HL-60 (cell line): ENCODE measurements at regions not wholly inside any gene's neighbourhood (a gene's known extent, or its start where the extent isn't known, plus 50 kb on each side); places are given as distances from the start of the nearest gene placed in this dataset.

Experiments
- DNase-seq, 2 experiments: peaks; one replicate each; pipeline ENCODE4 v3.0.0-alpha.2; 2010 to 2020; ENCODE audit warnings: low read depth in 1 of 2, low spot score in 1 of 2
- H3K27ac ChIP-seq: fragments of 250-450 bp; sonication (Bioruptor Pico); replicated peaks from 2 replicates; pipeline ENCODE4 v1.5.1; 2020; ENCODE audit warnings: mild to moderate bottlenecking, moderate library complexity
- H3K27me3 ChIP-seq: fragments of 250-450 bp; sonication (Bioruptor Pico); 2 replicates; pipeline ENCODE4 v1.5.1; 2021; ENCODE audit warnings: mild to moderate bottlenecking, moderate library complexity; ENCODE audit not compliant: insufficient read depth, poor library complexity, severe bottlenecking
- H3K4me3 ChIP-seq: replicated peaks from 2 replicates; pipeline ENCODE4 v1.5.1; 2011; ENCODE audit warnings: mild to moderate bottlenecking, control low read depth, low read length; ENCODE audit not compliant: insufficient read depth
- CTCF ChIP-seq: IDR thresholded peaks from one replicate; pipeline ENCODE4 v1.5.1; 2011; ENCODE audit warnings: low read length, control low read depth, inconsistent platforms; ENCODE audit not compliant: insufficient read depth
- GABPA ChIP-seq: IDR thresholded peaks from 2 replicates; pipeline ENCODE4 v1.6.1; 2012; ENCODE audit warnings: low read depth
- POLR2AphosphoS5 ChIP-seq: IDR thresholded peaks from 2 replicates; pipeline ENCODE4 v1.6.1; 2012; ENCODE audit warnings: low read depth
- SPI1 ChIP-seq: IDR thresholded peaks from 2 replicates; pipeline ENCODE4 v1.6.1; 2012; ENCODE audit warnings: low read depth, mild to moderate bottlenecking, borderline replicate concordance
- TF ChIP-seq, protein P1 (sequence below): IDR thresholded peaks from 2 replicates; pipeline ENCODE4 v1.6.1; 2012; ENCODE audit warnings: low read depth; ENCODE audit not compliant: insufficient replicate concordance

DNA sequence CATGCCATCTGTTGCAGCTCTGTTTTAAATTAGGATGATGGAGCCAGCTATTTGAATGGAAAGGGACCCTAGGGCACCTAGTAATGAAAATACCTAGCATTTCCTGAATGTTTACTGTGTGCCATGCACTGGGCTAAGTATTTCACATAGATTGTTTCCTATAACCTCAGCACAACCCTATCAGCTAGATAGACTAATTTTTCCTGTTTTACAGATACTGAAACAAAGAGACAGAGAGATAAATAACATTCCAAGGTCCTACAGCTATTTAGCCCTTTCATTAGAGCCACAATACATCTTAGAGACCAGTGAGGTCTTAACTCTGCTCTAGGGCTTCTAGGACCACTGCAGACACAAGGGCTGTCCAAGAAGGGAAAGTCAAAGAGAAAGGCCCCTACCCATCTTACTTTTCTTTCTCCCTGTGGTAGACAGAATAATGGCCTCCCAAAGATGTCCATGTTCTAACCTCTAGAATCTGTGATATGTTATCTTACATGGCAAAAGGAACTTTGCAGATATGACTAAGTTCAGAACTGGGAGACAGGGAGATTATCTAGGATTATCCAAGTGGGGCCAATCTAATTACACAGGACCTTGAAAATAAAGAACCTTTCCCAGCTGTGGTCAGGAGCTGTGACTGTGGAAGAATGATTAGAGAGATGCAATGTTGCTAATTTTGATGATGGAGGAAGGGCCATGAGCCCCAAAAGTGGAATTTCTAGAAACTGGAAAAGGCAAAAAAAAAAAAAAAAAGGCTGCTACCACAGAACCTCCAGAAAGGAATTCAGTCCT is 157.0 kb downstream of the CCDC34 start:
- H3K27ac ChIP-seq, result no peak overlapping the region
- TF ChIP-seq GABPA (no peak), SPI1 (no peak), CTCF (no peak), POLR2AphosphoS5 (no peak)
- TF ChIP-seq, protein P1, sequence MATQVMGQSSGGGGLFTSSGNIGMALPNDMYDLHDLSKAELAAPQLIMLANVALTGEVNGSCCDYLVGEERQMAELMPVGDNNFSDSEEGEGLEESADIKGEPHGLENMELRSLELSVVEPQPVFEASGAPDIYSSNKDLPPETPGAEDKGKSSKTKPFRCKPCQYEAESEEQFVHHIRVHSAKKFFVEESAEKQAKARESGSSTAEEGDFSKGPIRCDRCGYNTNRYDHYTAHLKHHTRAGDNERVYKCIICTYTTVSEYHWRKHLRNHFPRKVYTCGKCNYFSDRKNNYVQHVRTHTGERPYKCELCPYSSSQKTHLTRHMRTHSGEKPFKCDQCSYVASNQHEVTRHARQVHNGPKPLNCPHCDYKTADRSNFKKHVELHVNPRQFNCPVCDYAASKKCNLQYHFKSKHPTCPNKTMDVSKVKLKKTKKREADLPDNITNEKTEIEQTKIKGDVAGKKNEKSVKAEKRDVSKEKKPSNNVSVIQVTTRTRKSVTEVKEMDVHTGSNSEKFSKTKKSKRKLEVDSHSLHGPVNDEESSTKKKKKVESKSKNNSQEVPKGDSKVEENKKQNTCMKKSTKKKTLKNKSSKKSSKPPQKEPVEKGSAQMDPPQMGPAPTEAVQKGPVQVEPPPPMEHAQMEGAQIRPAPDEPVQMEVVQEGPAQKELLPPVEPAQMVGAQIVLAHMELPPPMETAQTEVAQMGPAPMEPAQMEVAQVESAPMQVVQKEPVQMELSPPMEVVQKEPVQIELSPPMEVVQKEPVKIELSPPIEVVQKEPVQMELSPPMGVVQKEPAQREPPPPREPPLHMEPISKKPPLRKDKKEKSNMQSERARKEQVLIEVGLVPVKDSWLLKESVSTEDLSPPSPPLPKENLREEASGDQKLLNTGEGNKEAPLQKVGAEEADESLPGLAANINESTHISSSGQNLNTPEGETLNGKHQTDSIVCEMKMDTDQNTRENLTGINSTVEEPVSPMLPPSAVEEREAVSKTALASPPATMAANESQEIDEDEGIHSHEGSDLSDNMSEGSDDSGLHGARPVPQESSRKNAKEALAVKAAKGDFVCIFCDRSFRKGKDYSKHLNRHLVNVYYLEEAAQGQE, result no peak
- H3K27me3 ChIP-seq, result no peaks in the 10 kb centered on the region
- no peak for DNase-seq
- no peak overlapping the region for H3K4me3 ChIP-seq

DNA sequence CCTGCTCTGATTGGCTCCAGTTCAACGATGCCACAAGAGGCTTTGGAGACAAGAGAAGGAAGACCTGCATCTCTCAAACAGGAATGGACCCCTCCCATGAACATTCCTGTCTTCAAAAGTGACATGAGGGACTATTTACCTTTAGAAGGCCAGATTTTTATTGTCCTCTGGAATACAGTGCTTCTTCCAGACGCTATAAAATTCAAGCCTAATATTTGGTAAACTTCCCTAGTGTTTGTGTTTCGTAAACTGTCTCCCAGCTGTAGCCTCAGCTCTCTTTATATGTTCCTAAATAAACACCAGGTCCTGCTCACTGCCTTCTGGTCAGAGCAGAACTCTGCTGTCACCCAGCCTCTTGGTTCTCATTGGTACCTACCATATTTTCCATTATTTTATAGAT is 157.8 kb downstream of the CCDC34 start:
- TF ChIP-seq POLR2AphosphoS5, result no peak
- no peak for DNase-seq
- H3K4me3 ChIP-seq, result no peak overlapping the region
- H3K27ac ChIP-seq, result no peak overlapping the region
- H3K27me3 ChIP-seq, result no peaks in the 10 kb centered on the region

GRCh38 chr11:27204529-27204928 is 158.5 kb downstream of the CCDC34 start:
- H3K27ac ChIP-seq, result no peak overlapping the region
- no peak for DNase-seq

More at GRCh38 chr11:27204529-27204928, 158.5 kb downstream of the CCDC34 start:
- peak; percentile 5 for TF ChIP-seq CTCF
- TF ChIP-seq, protein P1, result no peak
- no peaks in the 10 kb centered on the region for H3K27me3 ChIP-seq
- H3K4me3 ChIP-seq, result no peak overlapping the region
